ENCODE measurements at regions not wholly inside any gene's neighbourhood (a gene's known extent, or its start where the extent isn't known, plus 50 kb on each side); places are given as distances from the start of the nearest gene placed in this dataset.
"Not testable (repeated sequence)": the region's sequence is repeated elsewhere in the genome, so short reads cannot be mapped to it uniquely, and the experiment has no call there.

- Histone ChIP-seq H3K4me1 (no peaks in the 10 kb centered on the region), H3K36me3 (no peaks in the 10 kb centered on the region), H3K4me3 (no peak overlapping the region), H3K27ac (no peak overlapping the region), H3K9me3 (no peaks in the 10 kb centered on the region), H3K27me3 (no peaks in the 10 kb centered on the region)
- TF ChIP-seq CTCF (IDR thresholded peaks at IDR 0.05) = no peak
- no peak for DNase-seq (ENCODE audit: low spot score in 2 of 2)
- intact Hi-C loops (cut with DNase I) = no loop called here
Measured at GRCh38 chr7:142646386-142647140, 102.7 kb upstream of the PRSS1 start.

GRCh38 chr7:142645777-142646176 lies 103.5 kb upstream of the PRSS1 start:
- H3K4me3 ChIP-seq = no peak overlapping the region
- H3K9me3 ChIP-seq = no peaks in the 10 kb centered on the region
- intact Hi-C loops (cut with DNase I) = no loop called here
- no peaks in the 10 kb centered on the region for H3K27me3 ChIP-seq
- no peaks in the 10 kb centered on the region for H3K36me3 ChIP-seq
- H3K27ac ChIP-seq = no peak overlapping the region
- H3K4me1 ChIP-seq = no peaks in the 10 kb centered on the region
- no peak for DNase-seq (ENCODE audit: low spot score in 2 of 2)
- no peak for TF ChIP-seq CTCF (IDR thresholded peaks at IDR 0.05)

GRCh38 chr7:142642316-142642715 lies 107.0 kb upstream of the PRSS1 start:
- no peaks in the 10 kb centered on the region for H3K27me3 ChIP-seq
- no peaks in the 10 kb centered on the region for H3K4me1 ChIP-seq
- intact Hi-C loops (cut with DNase I) = no loop called here
- no peaks in the 10 kb centered on the region for H3K36me3 ChIP-seq
- no peak overlapping the region for H3K27ac ChIP-seq
- TF ChIP-seq CTCF (IDR thresholded peaks at IDR 0.05) = no peak
- no peaks in the 10 kb centered on the region for H3K9me3 ChIP-seq
- DNase-seq (ENCODE audit: low spot score in 2 of 2) = no peak
- no peak overlapping the region for H3K4me3 ChIP-seq

GRCh38 chr7:142641252-142641651 lies 108.0 kb upstream of the PRSS1 start:
- H3K27ac ChIP-seq; DNase-seq (ENCODE audit: low spot score in 2 of 2); H3K4me1 ChIP-seq; H3K9me3 ChIP-seq; H3K4me3 ChIP-seq; intact Hi-C loops (cut with DNase I); H3K36me3 ChIP-seq; H3K27me3 ChIP-seq: not testable (repeated sequence)

- intact Hi-C loops (cut with DNase I) = no loop called here
- H3K27me3 ChIP-seq = no peaks in the 10 kb centered on the region
- no peak overlapping the region for H3K27ac ChIP-seq
- TF ChIP-seq CTCF (IDR thresholded peaks at IDR 0.05) = no peak
- no peak overlapping the region for H3K4me3 ChIP-seq
- no peaks in the 10 kb centered on the region for H3K36me3 ChIP-seq
- no peaks in the 10 kb centered on the region for H3K4me1 ChIP-seq
- DNase-seq (ENCODE audit: low spot score in 2 of 2) = no peak
- H3K9me3 ChIP-seq = no peaks in the 10 kb centered on the region
Measured at GRCh38 chr7:142638581-142638980, 110.7 kb upstream of the PRSS1 start.

GRCh38 chr7:142637240-142637639 lies 112.0 kb upstream of the PRSS1 start:
- DNase-seq (ENCODE audit: low spot score in 2 of 2) = no peak
- Histone ChIP-seq H3K27ac (no peak overlapping the region), H3K36me3 (no peaks in the 10 kb centered on the region), H3K4me1 (no peaks in the 10 kb centered on the region), H3K27me3 (no peaks in the 10 kb centered on the region), H3K9me3 (no peaks in the 10 kb centered on the region), H3K4me3 (no peak overlapping the region)
- no peak for TF ChIP-seq CTCF (IDR thresholded peaks at IDR 0.05)
- intact Hi-C loops (cut with DNase I) = no loop called here

Data from ascending aorta (tissue), 2 donors.